ENCODE measurements at regions not wholly inside any gene's neighbourhood (a gene's known extent, or its start where the extent isn't known, plus 50 kb on each side); places are given as distances from the start of the nearest gene placed in this dataset.

GRCh38 chr4:81756973-81757372 lies 285.3 kb upstream of the RASGEF1B start:
- no peak for TF ChIP-seq CTCF (IDR thresholded peaks at IDR 0.05)
- TF ChIP-seq POLR2A (IDR thresholded peaks at IDR 0.05): no peak
